GM21381 (cell line): ENCODE measurements at regions not wholly inside any gene's neighbourhood (a gene's known extent, or its start where the extent isn't known, plus 50 kb on each side); places are given as distances from the start of the nearest gene placed in this dataset.
"Not testable (repeated sequence)": the region's sequence is repeated elsewhere in the genome, so short reads cannot be mapped to it uniquely, and the experiment has no call there.

Experiments used
- ATAC-seq: cut with Tn5 transposase; IDR thresholded peaks from one replicate; pipeline ENCODE4 v1.9.1; 2021; ENCODE audit warnings: mild to moderate bottlenecking, moderate library complexity; ENCODE audit not compliant: unreplicated experiment

- ATAC-seq = no peak
Observed at GRCh38 chr16:17031484-17032268, 439.1 kb downstream of the XYLT1 start.

GRCh38 chr16:17032332-17032731, 438.4 kb downstream of the XYLT1 start:
- no peak for ATAC-seq

GRCh38 chr16:17034477-17035252, 436.1 kb downstream of the XYLT1 start:
- ATAC-seq = no peak

GRCh38 chr16:17037499-17037898, 433.3 kb downstream of the XYLT1 start:
- no peak for ATAC-seq

GRCh38 chr16:17038415-17038814, 432.3 kb downstream of the XYLT1 start:
- ATAC-seq = no peak

- ATAC-seq = not testable (repeated sequence)
Observed at GRCh38 chr16:17049109-17049508, 421.7 kb downstream of the XYLT1 start.

- ATAC-seq = no peak
Observed at GRCh38 chr16:17050468-17050867, 420.3 kb downstream of the XYLT1 start.
